ENCODE measurements at regions not wholly inside any gene's neighbourhood (a gene's known extent, or its start where the extent isn't known, plus 50 kb on each side); places are given as distances from the start of the nearest gene placed in this dataset.
A peak's percentile ranks its signal among the peaks of the same experiment; 100 is the strongest.

- no peaks in the 10 kb centered on the region for H3K27me3 ChIP-seq (ENCODE audit: control insufficient read depth, insufficient read depth, low read length)
- no peak for DNase-seq
- no peak overlapping the region for H3K4me3 ChIP-seq (ENCODE audit: insufficient read depth, low read depth, low read length)
- H3K36me3 ChIP-seq (replicated peaks; ENCODE audit: control insufficient read depth, insufficient read depth, low read length), result no peaks in the 10 kb centered on the region
These were observed 1061.9 kb upstream of the TENM3 start for GRCh38 chr4:181181331-181181730.

DNA sequence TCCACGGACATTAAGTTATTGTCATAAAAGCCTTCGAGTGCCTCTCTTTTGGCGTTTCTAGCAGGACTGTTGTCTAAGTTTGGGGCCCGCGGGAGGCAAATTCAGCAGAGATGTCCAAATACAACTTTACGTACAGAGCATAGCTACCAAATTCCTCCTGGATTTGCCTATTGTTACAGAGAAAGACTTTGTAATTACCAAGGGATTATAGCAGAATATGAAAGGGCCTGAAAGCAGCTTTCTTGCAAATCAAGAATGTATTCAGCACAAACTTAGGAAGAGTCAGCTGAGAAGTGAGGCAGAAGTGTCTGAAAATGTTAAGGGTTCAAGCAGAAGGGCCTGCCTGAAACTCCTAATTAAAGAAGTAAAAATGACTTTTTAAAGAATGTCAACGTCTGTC lies 1053.5 kb upstream of the TENM3 start:
- Histone ChIP-seq H3K27me3 (ENCODE audit: control insufficient read depth, insufficient read depth, low read length) (no peaks in the 10 kb centered on the region), H3K36me3 (replicated peaks; ENCODE audit: control insufficient read depth, insufficient read depth, low read length) (no peaks in the 10 kb centered on the region), H3K4me3 (ENCODE audit: insufficient read depth, low read depth, low read length) (no peak overlapping the region)
- no peak for DNase-seq

GRCh38 chr4:181193131-181193930 lies 1049.9 kb upstream of the TENM3 start:
- no peak for DNase-seq
- Histone ChIP-seq H3K27me3 (ENCODE audit: control insufficient read depth, insufficient read depth, low read length) (no peaks in the 10 kb centered on the region), H3K36me3 (replicated peaks; ENCODE audit: control insufficient read depth, insufficient read depth, low read length) (no peaks in the 10 kb centered on the region), H3K4me3 (ENCODE audit: insufficient read depth, low read depth, low read length) (no peak overlapping the region)

- DNase-seq, result no peak
- Histone ChIP-seq H3K27me3 (ENCODE audit: control insufficient read depth, insufficient read depth, low read length) (no peaks in the 10 kb centered on the region), H3K4me3 (ENCODE audit: insufficient read depth, low read depth, low read length) (no peak overlapping the region), H3K36me3 (replicated peaks; ENCODE audit: control insufficient read depth, insufficient read depth, low read length) (no peaks in the 10 kb centered on the region)
These were observed 1049.1 kb upstream of the TENM3 start for GRCh38 chr4:181194096-181194495.

- Histone ChIP-seq H3K4me3 (ENCODE audit: insufficient read depth, low read depth, low read length) (no peak overlapping the region), H3K27me3 (ENCODE audit: control insufficient read depth, insufficient read depth, low read length) (no peaks in the 10 kb centered on the region), H3K36me3 (replicated peaks; ENCODE audit: control insufficient read depth, insufficient read depth, low read length) (no peaks in the 10 kb centered on the region)
- no peak for DNase-seq
These were observed 1043.1 kb upstream of the TENM3 start for GRCh38 chr4:181200076-181200475.

GRCh38 chr4:181202240-181202639 lies 1041.0 kb upstream of the TENM3 start:
- DNase-seq, result no peak
- no peaks in the 10 kb centered on the region for H3K36me3 ChIP-seq (replicated peaks; ENCODE audit: control insufficient read depth, insufficient read depth, low read length)

DNA sequence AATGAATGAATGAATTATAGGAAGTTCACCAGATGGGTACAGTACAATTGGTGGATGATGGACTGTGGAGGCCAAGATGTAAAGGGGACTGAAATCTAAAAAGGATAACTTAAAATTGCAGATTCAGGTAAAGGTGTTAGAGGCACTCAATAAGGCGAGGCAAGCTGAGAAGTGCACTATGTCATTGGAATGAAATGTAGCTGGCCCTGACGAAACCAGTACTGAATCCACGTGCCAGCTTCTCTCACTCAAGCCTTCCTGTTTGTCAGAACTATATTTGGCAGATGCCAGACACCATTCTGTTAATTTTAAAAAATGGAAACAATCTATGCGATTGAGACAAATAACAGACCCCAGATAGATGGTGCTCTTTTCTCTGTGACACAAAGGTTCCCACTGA lies 1039.1 kb upstream of the TENM3 start:
- no peaks in the 10 kb centered on the region for H3K36me3 ChIP-seq (replicated peaks; ENCODE audit: control insufficient read depth, insufficient read depth, low read length)
- H3K4me3 ChIP-seq (ENCODE audit: insufficient read depth, low read depth, low read length), result no peak overlapping the region
- no peaks in the 10 kb centered on the region for H3K27me3 ChIP-seq (ENCODE audit: control insufficient read depth, insufficient read depth, low read length)
- DNase-seq, result no peak

More at GRCh38 chr4:181202240-181202639, 1041.0 kb upstream of the TENM3 start:
- Histone ChIP-seq H3K27me3 (ENCODE audit: control insufficient read depth, insufficient read depth, low read length) (no peaks in the 10 kb centered on the region), H3K4me3 (ENCODE audit: insufficient read depth, low read depth, low read length) (no peak overlapping the region)

DNA sequence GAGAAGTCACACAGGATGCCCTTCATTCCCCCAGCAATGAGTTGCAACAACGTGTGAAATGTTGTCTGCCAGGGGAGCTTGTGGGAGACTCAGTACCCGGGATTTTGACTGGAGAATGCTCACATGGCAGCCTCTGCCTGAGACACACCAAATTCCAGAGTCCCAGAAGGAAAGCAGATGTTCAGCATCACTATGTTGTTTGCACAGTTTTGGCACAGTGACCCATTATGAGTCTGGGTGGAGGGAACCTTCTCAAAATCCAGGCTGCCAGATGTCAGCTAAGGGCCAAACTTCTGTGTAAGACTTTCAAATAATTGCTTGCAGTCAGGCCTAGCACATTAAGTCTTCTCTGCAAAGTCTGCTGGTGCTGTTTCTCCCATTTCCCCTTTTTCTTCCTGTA lies 1029.7 kb upstream of the TENM3 start:
- DNase-seq, result no peak
- no peaks in the 10 kb centered on the region for H3K27me3 ChIP-seq (ENCODE audit: control insufficient read depth, insufficient read depth, low read length)
- no peak overlapping the region for H3K4me3 ChIP-seq (ENCODE audit: insufficient read depth, low read depth, low read length)
- H3K36me3 ChIP-seq (replicated peaks; ENCODE audit: control insufficient read depth, insufficient read depth, low read length), result no peaks in the 10 kb centered on the region

DNA sequence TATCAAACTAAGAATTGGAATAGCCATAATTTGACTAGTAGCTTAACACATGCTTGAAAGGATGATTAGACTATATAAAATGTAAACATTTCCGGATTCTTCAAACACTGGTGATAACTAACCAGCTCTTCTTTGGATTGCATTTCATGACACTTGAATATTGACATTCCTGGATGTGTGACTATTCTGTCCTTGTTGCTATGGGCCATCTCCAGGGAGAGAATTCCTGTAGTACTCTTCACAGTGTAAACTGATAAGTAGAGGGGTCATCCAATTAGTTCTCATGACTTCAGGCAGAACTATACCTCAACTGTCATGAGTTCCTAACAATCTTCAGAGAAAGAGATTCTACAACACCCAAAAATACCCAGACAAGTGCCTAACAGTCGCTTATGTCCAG lies 1026.7 kb upstream of the TENM3 start:
- H3K27me3 ChIP-seq (ENCODE audit: control insufficient read depth, insufficient read depth, low read length), result no peaks in the 10 kb centered on the region
- DNase-seq, result no peak
- no peaks in the 10 kb centered on the region for H3K36me3 ChIP-seq (replicated peaks; ENCODE audit: control insufficient read depth, insufficient read depth, low read length)
- no peak overlapping the region for H3K4me3 ChIP-seq (ENCODE audit: insufficient read depth, low read depth, low read length)

DNA sequence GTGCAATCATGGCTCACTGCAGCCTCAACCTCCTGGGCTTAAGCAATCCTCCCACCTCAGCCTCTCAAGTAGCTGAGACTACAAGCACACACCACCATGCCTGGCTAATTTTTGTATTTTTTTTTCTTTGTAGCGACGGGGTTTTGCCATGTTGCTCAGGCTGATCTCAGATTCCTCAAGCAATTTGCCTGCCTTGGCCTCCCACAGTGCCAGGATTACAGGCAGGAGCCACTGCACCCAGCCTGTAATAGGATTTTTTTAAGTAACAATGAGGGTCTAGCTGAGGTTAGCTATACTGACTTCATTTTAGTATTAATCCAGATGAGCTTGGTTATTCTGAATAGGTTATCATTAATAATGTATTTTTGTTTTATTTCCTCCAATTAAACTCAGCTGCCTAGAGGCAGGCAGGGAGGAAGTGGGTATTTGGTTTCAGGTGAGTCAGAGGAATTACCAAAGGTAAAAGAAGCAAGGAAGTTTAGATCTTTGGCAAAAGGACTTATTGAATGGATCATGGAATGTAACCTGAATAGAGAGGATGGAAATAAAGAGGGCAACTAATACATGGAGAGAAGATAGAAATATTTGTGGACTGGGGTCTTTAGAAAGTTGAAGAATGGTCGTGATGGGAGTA lies 1023.3 kb upstream of the TENM3 start:
- H3K36me3 ChIP-seq (replicated peaks; ENCODE audit: control insufficient read depth, insufficient read depth, low read length), result no peaks in the 10 kb centered on the region
- no peak overlapping the region for H3K4me3 ChIP-seq (ENCODE audit: insufficient read depth, low read depth, low read length)
- no peaks in the 10 kb centered on the region for H3K27me3 ChIP-seq (ENCODE audit: control insufficient read depth, insufficient read depth, low read length)
- DNase-seq, result no peak

- Histone ChIP-seq H3K4me3 (ENCODE audit: insufficient read depth, low read depth, low read length) (no peak overlapping the region), H3K27me3 (ENCODE audit: control insufficient read depth, insufficient read depth, low read length) (no peaks in the 10 kb centered on the region), H3K36me3 (replicated peaks; ENCODE audit: control insufficient read depth, insufficient read depth, low read length) (no peaks in the 10 kb centered on the region)
- no peak for DNase-seq
These were observed 1018.4 kb upstream of the TENM3 start for GRCh38 chr4:181224852-181225251.

DNA sequence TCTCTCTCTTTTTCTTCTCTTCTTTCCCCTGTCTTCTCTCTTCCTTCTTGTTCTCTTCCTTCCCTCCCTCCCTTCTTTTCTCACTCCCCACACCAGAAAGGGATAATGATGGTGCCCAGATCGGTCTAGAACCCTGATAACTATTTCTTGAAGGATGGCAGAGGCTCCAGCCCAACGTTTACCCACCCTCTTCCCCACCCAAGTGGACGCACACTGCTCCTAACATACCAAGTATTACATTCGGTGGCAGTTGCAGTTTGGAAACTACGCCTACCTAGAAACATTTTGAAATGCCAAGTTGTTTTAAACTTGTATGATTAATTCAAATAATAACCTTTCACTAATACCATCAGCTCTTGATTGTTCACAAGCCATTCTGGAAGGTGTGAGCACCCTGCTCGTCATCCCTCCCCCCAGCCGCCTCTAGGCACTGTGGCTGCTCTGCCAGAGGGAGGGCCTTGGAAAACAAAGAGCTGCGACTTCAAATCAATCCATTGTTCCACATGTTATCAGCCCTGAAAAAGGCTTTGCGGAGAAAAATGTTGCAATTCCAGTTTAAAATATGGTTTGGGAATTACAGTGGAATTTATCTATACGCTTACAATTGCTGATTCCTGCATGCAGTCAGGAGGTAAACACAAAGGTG lies 1017.5 kb upstream of the TENM3 start:
- Histone ChIP-seq H3K4me3 (ENCODE audit: insufficient read depth, low read depth, low read length) (no peak overlapping the region), H3K27me3 (ENCODE audit: control insufficient read depth, insufficient read depth, low read length) (no peaks in the 10 kb centered on the region), H3K36me3 (replicated peaks; ENCODE audit: control insufficient read depth, insufficient read depth, low read length) (no peaks in the 10 kb centered on the region)
- DNase-seq, result peak; percentile 48

DNA sequence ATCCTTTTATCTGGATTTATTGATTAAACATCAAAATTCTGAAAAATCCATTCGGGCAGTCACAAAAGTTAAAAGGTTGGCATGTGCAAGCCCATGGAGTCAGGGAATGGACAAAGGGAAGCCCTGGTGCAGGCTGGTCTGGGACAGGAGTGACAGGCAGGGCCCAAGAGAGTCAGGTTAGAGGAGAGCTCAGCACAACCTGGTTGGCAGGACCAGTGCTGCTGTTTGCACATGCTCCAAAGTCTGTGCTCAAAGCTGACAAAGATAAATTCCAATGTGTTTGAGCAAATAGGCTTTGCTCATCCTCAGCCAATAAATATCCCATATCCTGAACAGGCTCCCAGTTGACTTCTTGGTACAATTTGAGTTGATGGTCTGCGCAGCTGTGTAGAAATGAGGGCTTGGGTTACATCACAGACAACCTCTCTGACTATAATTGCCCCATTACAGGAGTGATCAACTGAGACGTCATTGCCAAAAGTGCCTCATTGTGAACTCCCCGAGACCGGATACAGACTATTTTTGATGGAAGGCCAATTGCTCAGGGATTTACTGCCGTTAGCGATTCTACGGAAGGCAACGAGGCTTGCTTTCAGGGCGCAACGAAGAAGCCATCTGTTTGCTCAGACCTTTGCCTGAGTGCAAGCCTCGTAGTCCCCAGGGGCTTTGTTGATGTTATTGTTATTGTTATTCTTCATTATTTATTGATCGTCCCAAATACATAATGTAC lies 1008.1 kb upstream of the TENM3 start:
- H3K36me3 ChIP-seq (replicated peaks; ENCODE audit: control insufficient read depth, insufficient read depth, low read length), result no peaks in the 10 kb centered on the region
- no peak overlapping the region for H3K4me3 ChIP-seq (ENCODE audit: insufficient read depth, low read depth, low read length)
- DNase-seq, result no peak
- H3K27me3 ChIP-seq (ENCODE audit: control insufficient read depth, insufficient read depth, low read length), result no peaks in the 10 kb centered on the region

- Histone ChIP-seq H3K36me3 (replicated peaks; ENCODE audit: control insufficient read depth, insufficient read depth, low read length) (no peaks in the 10 kb centered on the region), H3K27me3 (ENCODE audit: control insufficient read depth, insufficient read depth, low read length) (no peaks in the 10 kb centered on the region), H3K4me3 (ENCODE audit: insufficient read depth, low read depth, low read length) (no peak overlapping the region)
- no peak for DNase-seq
These were observed 997.9 kb upstream of the TENM3 start for GRCh38 chr4:181245326-181245725.

All from H7 (cell line).